ENCODE measurements at regions not wholly inside any gene's neighbourhood (a gene's known extent, or its start where the extent isn't known, plus 50 kb on each side); places are given as distances from the start of the nearest gene placed in this dataset.

DNA sequence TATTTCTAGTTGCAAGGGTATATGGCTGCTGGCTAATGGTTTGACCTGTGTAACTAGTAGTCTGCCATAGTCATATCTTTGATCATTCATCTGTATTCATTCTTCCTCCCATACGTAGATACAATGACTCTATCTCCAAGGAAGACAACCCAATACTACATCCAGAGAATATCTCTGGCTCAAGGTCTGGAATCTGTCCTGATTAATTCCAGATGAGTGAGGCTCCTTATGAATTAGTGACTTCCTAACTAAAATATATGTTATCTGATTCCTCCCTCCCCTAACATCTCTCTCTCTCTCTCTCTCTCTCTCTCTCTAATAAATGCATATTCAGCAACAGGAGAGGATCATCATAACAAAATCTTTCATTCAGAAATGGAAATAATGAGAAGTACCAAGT, 641.5 kb downstream of the FAT4 start:
- TF ChIP-seq, protein P1, sequence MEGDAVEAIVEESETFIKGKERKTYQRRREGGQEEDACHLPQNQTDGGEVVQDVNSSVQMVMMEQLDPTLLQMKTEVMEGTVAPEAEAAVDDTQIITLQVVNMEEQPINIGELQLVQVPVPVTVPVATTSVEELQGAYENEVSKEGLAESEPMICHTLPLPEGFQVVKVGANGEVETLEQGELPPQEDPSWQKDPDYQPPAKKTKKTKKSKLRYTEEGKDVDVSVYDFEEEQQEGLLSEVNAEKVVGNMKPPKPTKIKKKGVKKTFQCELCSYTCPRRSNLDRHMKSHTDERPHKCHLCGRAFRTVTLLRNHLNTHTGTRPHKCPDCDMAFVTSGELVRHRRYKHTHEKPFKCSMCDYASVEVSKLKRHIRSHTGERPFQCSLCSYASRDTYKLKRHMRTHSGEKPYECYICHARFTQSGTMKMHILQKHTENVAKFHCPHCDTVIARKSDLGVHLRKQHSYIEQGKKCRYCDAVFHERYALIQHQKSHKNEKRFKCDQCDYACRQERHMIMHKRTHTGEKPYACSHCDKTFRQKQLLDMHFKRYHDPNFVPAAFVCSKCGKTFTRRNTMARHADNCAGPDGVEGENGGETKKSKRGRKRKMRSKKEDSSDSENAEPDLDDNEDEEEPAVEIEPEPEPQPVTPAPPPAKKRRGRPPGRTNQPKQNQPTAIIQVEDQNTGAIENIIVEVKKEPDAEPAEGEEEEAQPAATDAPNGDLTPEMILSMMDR (IDR thresholded peaks at IDR 0.05) = no peak
- TF ChIP-seq POLR2A (IDR thresholded peaks at IDR 0.05) = no peak

All from Peyer's patch (tissue), 4 donors.